Fibroblast of lung (primary cell): ENCODE measurements at regions not wholly inside any gene's neighbourhood (a gene's known extent, or its start where the extent isn't known, plus 50 kb on each side); places are given as distances from the start of the nearest gene placed in this dataset.
"Not testable (repeated sequence)": the region's sequence is repeated elsewhere in the genome, so short reads cannot be mapped to it uniquely, and the experiment has no call there.

Experiments used
- DNase-seq, 2 donors: peaks; one replicate each; pipeline versions ENCODE4 v3.0.0 to v3.0.0-alpha.2; 2010; ENCODE audit warnings: low read depth in 2 of 2
- H2AFZ ChIP-seq: 2 replicates; pipeline ENCODE4 v1.5.1; 2012; ENCODE audit warnings: low read length, control low read depth, inconsistent platforms
- H3K27ac ChIP-seq: 2 replicates; pipeline ENCODE4 v1.5.1; 2011; ENCODE audit warnings: low read length, control low read depth; ENCODE audit not compliant: insufficient read depth
- H3K27me3 ChIP-seq: 2 replicates; pipeline ENCODE4 v1.5.1; 2011; ENCODE audit warnings: mild to moderate bottlenecking, low read length; ENCODE audit not compliant: control insufficient read depth, insufficient read depth
- H3K36me3 ChIP-seq: 2 replicates; pipeline ENCODE4 v1.5.1; 2011; ENCODE audit warnings: low read length; ENCODE audit not compliant: control insufficient read depth, insufficient read depth
- H3K4me1 ChIP-seq: 2 replicates; pipeline ENCODE4 v1.5.1; 2011; ENCODE audit warnings: low read length; ENCODE audit not compliant: control insufficient read depth, insufficient read depth; ENCODE audit errors: extremely low read depth
- H3K4me2 ChIP-seq: 2 replicates; pipeline ENCODE4 v1.5.1; 2011; ENCODE audit warnings: low read length, control low read depth; ENCODE audit not compliant: insufficient read depth; ENCODE audit errors: extremely low read depth
- H3K4me3 ChIP-seq, 4 experiments: fragments of 200-600 bp in 1 of 4; sonication (generic) in 1 of 4; replicated peaks in 1 of 4; 2 replicates each; pipeline ENCODE4 v1.5.1; 2011 to 2016; ENCODE audit warnings: low read length in 4 of 4, low read depth in 3 of 4, mild to moderate bottlenecking in 3 of 4, control low read depth in 2 of 4, inconsistent platforms in 1 of 4, mixed read lengths in 1 of 4; ENCODE audit not compliant: insufficient read depth in 1 of 4; ENCODE audit errors: control extremely low read depth in 1 of 4
- H3K79me2 ChIP-seq: 2 replicates; pipeline ENCODE4 v1.5.1; 2012; ENCODE audit warnings: mild to moderate bottlenecking, low read length, inconsistent platforms; ENCODE audit not compliant: control insufficient read depth, insufficient read depth
- H3K9ac ChIP-seq: 2 replicates; pipeline ENCODE4 v1.5.1; 2011; ENCODE audit warnings: mild to moderate bottlenecking, low read length, control low read depth; ENCODE audit not compliant: insufficient read depth
- H3K9me3 ChIP-seq: 2 replicates; pipeline ENCODE4 v1.5.1; 2012; ENCODE audit warnings: low read depth, low read length; ENCODE audit not compliant: control insufficient read depth, insufficient read depth
- H4K20me1 ChIP-seq: 2 replicates; pipeline ENCODE4 v1.5.1; 2011; ENCODE audit warnings: low read length; ENCODE audit not compliant: control insufficient read depth, insufficient read depth; ENCODE audit errors: extremely low read depth
- CTCF ChIP-seq, 2 donors: IDR thresholded peaks in 1 of 2; conservative IDR thresholded peaks in 1 of 2; 1 replicate in 1 of 2; 2 replicates in 1 of 2; pipeline ENCODE4 v1.5.1; 2011 to 2012; ENCODE audit warnings: low read length in 2 of 2, control low read depth in 1 of 2, inconsistent platforms in 1 of 2, low read depth in 1 of 2, mild to moderate bottlenecking in 1 of 2
- EZH2 ChIP-seq: IDR thresholded peaks from 2 replicates; pipeline ENCODE4 v1.5.1; 2012; ENCODE audit warnings: low read length, control low read depth, mild to moderate bottlenecking; ENCODE audit errors: missing control alignments

GRCh38 chr7:106561151-106561550, 99.8 kb downstream of the CCDC71L start:
- no peak for DNase-seq
- no peaks in the 10 kb centered on the region for H3K36me3 ChIP-seq
- H3K9ac ChIP-seq = no peak overlapping the region
- H3K27me3 ChIP-seq = no peaks in the 10 kb centered on the region
- H3K4me3 ChIP-seq = no peak overlapping the region
- no peak overlapping the region for H2AFZ ChIP-seq
- H3K27ac ChIP-seq = no peak overlapping the region
- no peaks in the 10 kb centered on the region for H3K9me3 ChIP-seq
- no peaks in the 10 kb centered on the region for H3K79me2 ChIP-seq
- H3K4me2 ChIP-seq = no peak overlapping the region
- H3K4me1 ChIP-seq = no peaks in the 10 kb centered on the region
- H4K20me1 ChIP-seq = no peaks in the 10 kb centered on the region
- TF ChIP-seq EZH2 (no peak), CTCF (conservative IDR thresholded peaks at IDR 0.05 in 1 of 2, IDR thresholded peaks at IDR 0.05 in 1 of 2; ENCODE audit: low read depth in 1 of 2, low read length in 2 of 2) (no peak)

- no peak overlapping the region for H3K4me3 ChIP-seq
- H3K27ac ChIP-seq = no peak overlapping the region
- H4K20me1 ChIP-seq = no peaks in the 10 kb centered on the region
- TF ChIP-seq EZH2 (no peak), CTCF (conservative IDR thresholded peaks at IDR 0.05 in 1 of 2, IDR thresholded peaks at IDR 0.05 in 1 of 2; ENCODE audit: low read depth in 1 of 2, low read length in 2 of 2) (no peak)
- H3K9me3 ChIP-seq = no peaks in the 10 kb centered on the region
- no peak overlapping the region for H3K9ac ChIP-seq
- no peak for DNase-seq
- no peaks in the 10 kb centered on the region for H3K36me3 ChIP-seq
- H3K4me1 ChIP-seq = no peaks in the 10 kb centered on the region
- no peak overlapping the region for H3K4me2 ChIP-seq
- H2AFZ ChIP-seq = no peak overlapping the region
- H3K79me2 ChIP-seq = no peaks in the 10 kb centered on the region
- no peaks in the 10 kb centered on the region for H3K27me3 ChIP-seq
Observed at GRCh38 chr7:106560482-106560881, 100.5 kb downstream of the CCDC71L start.

GRCh38 chr7:106556244-106556643, 104.7 kb downstream of the CCDC71L start:
- not testable (repeated sequence) for H3K4me3 ChIP-seq, DNase-seq, H3K9ac ChIP-seq, H3K27me3 ChIP-seq, H2AFZ ChIP-seq, H3K4me2 ChIP-seq, H3K79me2 ChIP-seq, H3K27ac ChIP-seq, H3K9me3 ChIP-seq, H4K20me1 ChIP-seq, H3K4me1 ChIP-seq, H3K36me3 ChIP-seq

GRCh38 chr7:106554623-106555022, 106.3 kb downstream of the CCDC71L start:
- not testable (repeated sequence) for H3K27ac ChIP-seq, H2AFZ ChIP-seq, H3K36me3 ChIP-seq, H3K9ac ChIP-seq, H3K4me1 ChIP-seq, H3K9me3 ChIP-seq, DNase-seq, H3K4me2 ChIP-seq, H3K4me3 ChIP-seq, H4K20me1 ChIP-seq, H3K79me2 ChIP-seq, H3K27me3 ChIP-seq
